GM19397 (cell line): ENCODE measurements at regions not wholly inside any gene's neighbourhood (a gene's known extent, or its start where the extent isn't known, plus 50 kb on each side); places are given as distances from the start of the nearest gene placed in this dataset.
"Not testable (repeated sequence)": the region's sequence is repeated elsewhere in the genome, so short reads cannot be mapped to it uniquely, and the experiment has no call there.

Source experiments
- ATAC-seq: cut with Tn5 transposase; IDR thresholded peaks from one replicate; pipeline ENCODE4 v1.9.1; 2021; ENCODE audit warnings: mild to moderate bottlenecking, moderate library complexity; ENCODE audit not compliant: unreplicated experiment

- not testable (repeated sequence) for ATAC-seq
Observed at GRCh38 chr4:27075603-27076002, 215.0 kb downstream of the STIM2 start.

GRCh38 chr4:27078934-27079455 lies 218.4 kb downstream of the STIM2 start:
- no peak for ATAC-seq

GRCh38 chr4:27081675-27082586 lies 221.3 kb downstream of the STIM2 start:
- peak; percentile 61 for ATAC-seq

GRCh38 chr4:27082776-27083175 lies 222.1 kb downstream of the STIM2 start:
- ATAC-seq, result no peak

- ATAC-seq, result no peak
Observed at GRCh38 chr4:27084685-27085361, 224.2 kb downstream of the STIM2 start.

GRCh38 chr4:27085396-27085795 lies 224.8 kb downstream of the STIM2 start:
- no peak for ATAC-seq

GRCh38 chr4:27087306-27088045 lies 226.8 kb downstream of the STIM2 start:
- no peak for ATAC-seq

GRCh38 chr4:27088491-27088890 lies 227.8 kb downstream of the STIM2 start:
- no peak for ATAC-seq

- no peak for ATAC-seq
Observed at GRCh38 chr4:27089186-27089585, 228.5 kb downstream of the STIM2 start.

- no peak for ATAC-seq
Observed at GRCh38 chr4:27090406-27090805, 229.8 kb downstream of the STIM2 start.

- no peak for ATAC-seq
Observed at GRCh38 chr4:27094224-27094623, 233.6 kb downstream of the STIM2 start.

GRCh38 chr4:27094783-27095182 lies 234.1 kb downstream of the STIM2 start:
- ATAC-seq, result no peak

- no peak for ATAC-seq
Observed at GRCh38 chr4:27096142-27096824, 235.6 kb downstream of the STIM2 start.

GRCh38 chr4:27098034-27098433 lies 237.4 kb downstream of the STIM2 start:
- ATAC-seq, result no peak

- ATAC-seq, result no peak
Observed at GRCh38 chr4:27100713-27101112, 240.1 kb downstream of the STIM2 start.

- no peak for ATAC-seq
Observed at GRCh38 chr4:27101126-27101525, 240.5 kb downstream of the STIM2 start.

GRCh38 chr4:27101561-27101960 lies 240.9 kb downstream of the STIM2 start:
- ATAC-seq, result no peak

- no peak for ATAC-seq
Observed at GRCh38 chr4:27111627-27112026, 251.0 kb downstream of the STIM2 start.

- ATAC-seq, result no peak
Observed at GRCh38 chr4:27112587-27112986, 251.9 kb downstream of the STIM2 start.

- no peak for ATAC-seq
Observed at GRCh38 chr4:27115221-27115620, 254.6 kb downstream of the STIM2 start.

GRCh38 chr4:27117453-27117852 lies 256.8 kb downstream of the STIM2 start:
- ATAC-seq, result no peak
